SK-N-SH (cell line): ENCODE measurements at regions not wholly inside any gene's neighbourhood (a gene's known extent, or its start where the extent isn't known, plus 50 kb on each side); places are given as distances from the start of the nearest gene placed in this dataset.

ENCODE experiments used
- CTCF ChIA-PET: fragments of 300-600, 350-600 bp; formaldehyde crosslinking; extraction: SDS; loops from one replicate; lab custom pipeline; 2021; lab: Yijun Ruan, JAX
- POLR2A ChIA-PET: fragments of 350-600 bp; sonication (Branson Sonifier 250); formaldehyde crosslinking; extraction: SDS; loops from one replicate; lab custom pipeline; 2020; ENCODE audit warnings: antibody characterized with exemption, inconsistent platforms; lab: Yijun Ruan, JAX
- DNase-seq: peaks from one replicate; pipeline ENCODE4 v3.0.0; 2012
- H2AFZ ChIP-seq: fragments of 200-600 bp; sonication (generic); 2 replicates; pipeline ENCODE4 v1.8.1; 2016; ENCODE audit warnings: antibody characterized with exemption, mild to moderate bottlenecking, low read depth
- H3F3A ChIP-seq: fragments of 200-600 bp; sonication (generic); replicated peaks from 2 replicates; pipeline ENCODE3; 2016; ENCODE audit warnings: antibody characterized with exemption, mild to moderate bottlenecking; ENCODE audit not compliant: insufficient read depth
- H3K27ac ChIP-seq, 2 experiments: fragments of 200-500 bp in 1 of 2; fragments of 200-600 bp in 1 of 2; sonication (Bioruptor generic) in 1 of 2; sonication (generic), shearing (Covaris generic) in 1 of 2; 2 replicates each; pipeline versions ENCODE4 v1.5.1 to v1.6.1; 2014 to 2016; ENCODE audit warnings: low read depth in 2 of 2, inconsistent platforms in 1 of 2, low read length in 1 of 2, mild to moderate bottlenecking in 1 of 2, mixed read lengths in 1 of 2
- H3K27me3 ChIP-seq: fragments of 200-600 bp; sonication (generic), shearing (Covaris generic); 2 replicates; pipeline ENCODE4 v1.6.1; 2016; ENCODE audit warnings: mixed run types; ENCODE audit not compliant: insufficient read depth
- H3K36me3 ChIP-seq, 2 experiments: fragments of 200-500 bp in 1 of 2; fragments of 200-600 bp in 1 of 2; sonication (Bioruptor generic) in 1 of 2; sonication (generic) in 1 of 2; replicated peaks in 1 of 2; 2 replicates each; pipeline versions ENCODE3 to v1.5.1; 2014 to 2016; ENCODE audit warnings: low read length in 1 of 2, mild to moderate bottlenecking in 1 of 2; ENCODE audit not compliant: insufficient read depth in 2 of 2, control insufficient read depth in 1 of 2
- H3K4me1 ChIP-seq, 2 experiments: fragments of 200-500 bp in 1 of 2; fragments of 200-600 bp in 1 of 2; sonication (Bioruptor generic) in 1 of 2; sonication (generic), shearing (Covaris generic) in 1 of 2; 2 replicates each; pipeline versions ENCODE4 v1.5.1 to v1.6.1; 2014 to 2016; ENCODE audit warnings: low read depth in 1 of 2, low read length in 1 of 2, mixed run types in 1 of 2; ENCODE audit not compliant: insufficient read depth in 2 of 2, control insufficient read depth in 1 of 2
- H3K4me2 ChIP-seq: fragments of 200-600 bp; sonication (generic), shearing (Covaris generic); 2 replicates; pipeline ENCODE4 v1.6.1; 2017; ENCODE audit warnings: mixed run types
- H3K4me3 ChIP-seq, 2 experiments: fragments of 200-500 bp in 1 of 2; fragments of 200-600 bp in 1 of 2; sonication (Bioruptor generic) in 1 of 2; sonication (generic), shearing (Covaris generic) in 1 of 2; 2 replicates each; pipeline versions ENCODE4 v1.5.1 to v1.8.1; 2014 to 2016; ENCODE audit warnings: low read depth in 2 of 2, inconsistent platforms in 1 of 2, low read length in 1 of 2, mild to moderate bottlenecking in 1 of 2, mixed read lengths in 1 of 2, moderate library complexity in 1 of 2
- H3K79me2 ChIP-seq: fragments of 200-600 bp; sonication (generic); 2 replicates; pipeline ENCODE4 v1.8.1; 2017; ENCODE audit warnings: mild to moderate bottlenecking; ENCODE audit not compliant: insufficient read depth
- H3K9ac ChIP-seq: fragments of 200-600 bp; sonication (generic); 2 replicates; pipeline ENCODE4 v1.6.1; 2017; ENCODE audit warnings: mixed run types
- H3K9me2 ChIP-seq: fragments of 200-600 bp; sonication (generic); 2 replicates; pipeline ENCODE4 v1.6.1; 2017; ENCODE audit warnings: mixed run types
- H3K9me3 ChIP-seq: fragments of 200-600 bp; sonication (generic); 2 replicates; pipeline ENCODE4 v1.6.1; 2017; ENCODE audit warnings: mixed run types, mild to moderate bottlenecking, moderate library complexity
- H4K20me1 ChIP-seq: fragments of 200-600 bp; sonication (generic); 2 replicates; pipeline ENCODE4 v1.6.1; 2017; ENCODE audit warnings: mild to moderate bottlenecking, mixed run types; ENCODE audit not compliant: insufficient read depth
- ELF1 ChIP-seq: IDR thresholded peaks from 2 replicates; pipeline ENCODE4 v1.4.0; 2012
- EP300 ChIP-seq, 2 experiments: IDR thresholded peaks; 2 replicates each; pipeline versions ENCODE4 v1.4.0 to v1.6.1; 2012; ENCODE audit warnings: borderline replicate concordance in 1 of 2, low read depth in 1 of 2, low read length in 1 of 2
- EZH2phosphoT487 ChIP-seq: fragments of 200-600 bp; sonication (generic); IDR thresholded peaks from 2 replicates; pipeline ENCODE4 v1.6.1; 2017; ENCODE audit warnings: low read depth, mixed run types, mild to moderate bottlenecking, antibody characterized with exemption, moderate library complexity, borderline replicate concordance
- FOXM1 ChIP-seq: IDR thresholded peaks from 2 replicates; pipeline ENCODE4 v1.4.0; 2012; ENCODE audit warnings: low read depth, mild to moderate bottlenecking
- GABPA ChIP-seq: IDR thresholded peaks from 2 replicates; pipeline ENCODE4 v1.4.0; 2012; ENCODE audit warnings: low read depth, mild to moderate bottlenecking
- GATA2 ChIP-seq: sonication (generic); formaldehyde crosslinking; IDR thresholded peaks from 2 replicates; pipeline ENCODE4 v1.5.0; 2020; ENCODE audit warnings: mild to moderate bottlenecking, missing genetic modification reagents
- JUND ChIP-seq: IDR thresholded peaks from 2 replicates; pipeline ENCODE4 v1.4.0; 2012
- MXI1 ChIP-seq: IDR thresholded peaks from 2 replicates; pipeline ENCODE4 v1.6.1; 2012; ENCODE audit warnings: mild to moderate bottlenecking, low read depth, low read length, improper control_type of control experiment
- PBX3 ChIP-seq: IDR thresholded peaks from 2 replicates; pipeline ENCODE4; 2012
- POLR2AphosphoS5 ChIP-seq: IDR thresholded peaks from 2 replicates; pipeline ENCODE4 v1.6.1; 2012; ENCODE audit warnings: low read depth, low read length
- REST ChIP-seq: IDR thresholded peaks from 2 replicates; pipeline ENCODE4 v1.6.1; 2012; ENCODE audit warnings: mild to moderate bottlenecking, low read depth, low read length, moderate library complexity
- RFX5 ChIP-seq: IDR thresholded peaks from 2 replicates; pipeline ENCODE4 v1.6.1; 2012; ENCODE audit warnings: mild to moderate bottlenecking, improper control_type of control experiment, low read length
- TAF1 ChIP-seq: IDR thresholded peaks from 2 replicates; pipeline ENCODE4 v1.6.1; 2012; ENCODE audit warnings: low read depth, mild to moderate bottlenecking, low read length, moderate library complexity, borderline replicate concordance
- USF1 ChIP-seq: IDR thresholded peaks from 2 replicates; pipeline ENCODE4 v1.4.0; 2012; ENCODE audit warnings: low read depth, borderline replicate concordance
- YY1 ChIP-seq: IDR thresholded peaks from 2 replicates; pipeline ENCODE4 v1.4.0; 2012; ENCODE audit warnings: low read depth, mild to moderate bottlenecking
- ZBTB33 ChIP-seq: IDR thresholded peaks from 2 replicates; pipeline ENCODE4 v1.4.0; 2012; ENCODE audit warnings: low read depth, borderline replicate concordance
- WGBS: methylation state at CpG from one replicate; pipeline ENCODE4 v1.1.6; 2017; ENCODE audit warnings: low lambda C conversion rate; 5-methylcytosine and 5-hydroxymethylcytosine counted together

- TF ChIP-seq USF1: no peak
- no peak for TF ChIP-seq ZBTB33
- TF ChIP-seq MXI1: no peak
Observed at GRCh38 chr16:79849119-79849518, 248.6 kb upstream of the MAF start (continued).

- Histone ChIP-seq H3K4me1 (peaks cover 0 to 8% of the 10 kb centered on the region in 2 experiments; a peak in 1 of 4 replicates), H4K20me1 (no peaks in the 10 kb centered on the region), H3K9me2 (no peaks in the 10 kb centered on the region), H3K79me2 (no peaks in the 10 kb centered on the region), H3K27me3 (no peaks in the 10 kb centered on the region), H3K27ac (no peak overlapping the region), H3K4me3 (no peak overlapping the region), H3K9ac (no peak overlapping the region), H3K36me3 (no peaks in the 10 kb centered on the region), H3K4me2 (no peak overlapping the region), H2AFZ (no peak overlapping the region), H3K9me3 (no peaks in the 10 kb centered on the region), H3F3A (no peaks in the 10 kb centered on the region)
- no peak for TF ChIP-seq EZH2phosphoT487
- TF ChIP-seq GATA2 (CRISPR knock-in tag): no peak
- no peak for TF ChIP-seq RFX5
- no peak for TF ChIP-seq EP300 (IDR thresholded peaks at IDR 0.05; ENCODE audit: borderline replicate concordance in 1 of 2, low read depth in 1 of 2, low read length in 1 of 2)
- no peak for TF ChIP-seq TAF1
- no peak for TF ChIP-seq YY1
- no peak for TF ChIP-seq JUND
- TF ChIP-seq ELF1: no peak
- TF ChIP-seq REST: no peak
- no peak for TF ChIP-seq POLR2AphosphoS5
- TF ChIP-seq FOXM1: no peak
- no peak for TF ChIP-seq PBX3
- TF ChIP-seq MXI1: no peak
- no peak for TF ChIP-seq GABPA
- WGBS: 41% methylated on average over 5 of the region's 6 CpGs
- CTCF ChIA-PET: interaction anchor here (0.8 kb wide), 1 partner anchor 81 kb away, joined by 3 read pairs; no protein-coding TSS in a partner anchor
- POLR2A ChIA-PET: no interaction called here
- DNase-seq: no peak
Observed at GRCh38 chr16:79848719-79849118, 248.2 kb upstream of the MAF start.
